KMS-11 (cell line): ENCODE measurements at regions not wholly inside any gene's neighbourhood (a gene's known extent, or its start where the extent isn't known, plus 50 kb on each side); places are given as distances from the start of the nearest gene placed in this dataset.

Experiments used
- H2AFZ ChIP-seq: fragments of 200-600 bp; sonication (generic); 2 replicates; pipeline ENCODE4 v1.6.1; 2016; ENCODE audit warnings: antibody characterized with exemption, mixed run types, low read depth
- H3K27ac ChIP-seq: fragments of 200-600 bp; sonication (generic); 2 replicates; pipeline ENCODE4 v1.6.1; 2016; ENCODE audit warnings: mild to moderate bottlenecking, mixed run types
- H3K27me3 ChIP-seq: fragments of 200-600 bp; sonication (generic); 2 replicates; pipeline ENCODE4 v1.6.1; 2017; ENCODE audit warnings: mild to moderate bottlenecking, low read depth, mixed run types, moderate library complexity; ENCODE audit not compliant: insufficient read depth
- H3K36me3 ChIP-seq: fragments of 200-600 bp; sonication (generic); 2 replicates; pipeline ENCODE4 v1.6.1; 2017; ENCODE audit warnings: mild to moderate bottlenecking, mixed run types; ENCODE audit not compliant: insufficient read depth
- H3K4me1 ChIP-seq: fragments of 200-600 bp; sonication (generic); 2 replicates; pipeline ENCODE4 v1.6.1; 2016; ENCODE audit warnings: mild to moderate bottlenecking, low read depth, mixed run types; ENCODE audit not compliant: poor library complexity, severe bottlenecking
- H3K4me2 ChIP-seq: fragments of 200-600 bp; sonication (generic); 2 replicates; pipeline ENCODE4 v1.7.0; 2016; ENCODE audit warnings: mild to moderate bottlenecking, mixed run types
- H3K4me3 ChIP-seq: fragments of 200-600 bp; sonication (generic); IDR thresholded peaks from 2 replicates; pipeline ENCODE4 v1.6.1; 2017; ENCODE audit warnings: low read depth, low read length, mixed read lengths; ENCODE audit not compliant: insufficient read depth
- H3K79me2 ChIP-seq: fragments of 200-600 bp; sonication (generic); 2 replicates; pipeline ENCODE4 v1.6.1; 2016; ENCODE audit warnings: low read depth, mixed run types; ENCODE audit not compliant: insufficient read depth
- H3K9ac ChIP-seq: fragments of 200-600 bp; sonication (generic); 2 replicates; pipeline ENCODE4 v1.6.1; 2016; ENCODE audit warnings: mild to moderate bottlenecking, mixed run types
- H4K20me1 ChIP-seq: fragments of 200-600 bp; sonication (generic); 2 replicates; pipeline ENCODE4 v1.6.1; 2016; ENCODE audit warnings: mild to moderate bottlenecking, mixed run types; ENCODE audit not compliant: insufficient read depth
- CTCF ChIP-seq: fragments of 200-600 bp; sonication (generic); conservative IDR thresholded peaks from 2 replicates; pipeline ENCODE4 v1.6.1; 2017; ENCODE audit warnings: low read depth, mild to moderate bottlenecking, antibody characterized with exemption, low read length, moderate library complexity, mixed read lengths

DNA sequence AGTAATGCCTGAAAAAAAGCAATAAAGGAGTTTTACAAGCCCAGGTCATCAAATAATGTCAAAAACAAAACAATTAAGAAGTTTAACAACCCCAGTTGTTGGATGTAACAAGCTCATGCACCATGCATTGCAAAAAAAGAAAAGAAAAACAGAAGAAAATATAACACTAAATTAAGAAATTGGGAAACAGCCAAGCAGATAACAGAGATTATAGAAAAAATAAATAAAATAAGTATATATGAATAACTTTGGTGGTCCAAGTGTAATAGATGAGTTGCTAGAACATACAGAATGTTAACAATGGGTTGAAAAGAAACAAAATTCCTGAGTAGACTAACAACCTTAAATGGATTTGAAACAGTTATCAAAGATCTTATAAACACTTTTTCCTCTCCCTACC is 573.1 kb upstream of the SOX11 start:
- Histone ChIP-seq H3K4me3 (no peak overlapping the region), H3K9ac (no peak overlapping the region), H3K4me1 (no peaks in the 10 kb centered on the region), H3K79me2 (no peaks in the 10 kb centered on the region), H3K36me3 (no peaks in the 10 kb centered on the region), H3K4me2 (no peak overlapping the region), H4K20me1 (no peaks in the 10 kb centered on the region), H3K27me3 (no peaks in the 10 kb centered on the region), H3K27ac (no peak overlapping the region), H2AFZ (no peak overlapping the region)
- no peak for TF ChIP-seq CTCF

DNA sequence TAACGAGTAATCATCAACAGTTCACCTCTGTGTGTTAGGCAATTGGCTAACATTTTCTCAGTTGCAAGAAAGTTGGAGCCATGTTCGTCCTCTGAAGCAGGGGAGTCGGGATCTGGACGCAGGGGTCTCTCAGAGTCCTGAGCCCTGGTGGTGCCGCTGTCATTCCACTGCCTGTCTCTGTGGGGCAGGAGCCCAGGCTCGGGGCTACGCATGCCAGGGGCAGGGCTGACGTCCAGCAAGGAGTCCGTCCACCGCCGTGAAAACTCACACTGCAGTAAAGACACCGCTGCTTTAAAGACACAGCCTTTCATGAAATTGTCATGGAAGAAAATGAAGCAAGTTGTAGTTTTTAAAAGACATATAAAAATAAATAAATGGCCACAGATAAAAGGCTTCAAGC is 571.1 kb upstream of the SOX11 start:
- Histone ChIP-seq H3K4me1 (no peaks in the 10 kb centered on the region), H3K27ac (no peak overlapping the region), H3K4me2 (no peak overlapping the region), H3K4me3 (no peak overlapping the region), H3K27me3 (no peaks in the 10 kb centered on the region), H2AFZ (no peak overlapping the region), H3K9ac (no peak overlapping the region), H3K79me2 (no peaks in the 10 kb centered on the region), H3K36me3 (no peaks in the 10 kb centered on the region), H4K20me1 (no peaks in the 10 kb centered on the region)
- TF ChIP-seq CTCF = no peak

GRCh38 chr2:5121642-5122041 is 570.5 kb upstream of the SOX11 start:
- TF ChIP-seq CTCF = no peak
- no peak overlapping the region for H3K4me2 ChIP-seq
- H3K9ac ChIP-seq = no peak overlapping the region
- no peaks in the 10 kb centered on the region for H3K27me3 ChIP-seq
- H3K79me2 ChIP-seq = no peaks in the 10 kb centered on the region
- no peak overlapping the region for H2AFZ ChIP-seq
- H3K4me3 ChIP-seq = no peak overlapping the region
- no peaks in the 10 kb centered on the region for H3K36me3 ChIP-seq
- H3K4me1 ChIP-seq = no peaks in the 10 kb centered on the region
- no peaks in the 10 kb centered on the region for H4K20me1 ChIP-seq
- H3K27ac ChIP-seq = no peak overlapping the region

- Histone ChIP-seq H3K4me2 (no peak overlapping the region), H3K9ac (no peak overlapping the region), H3K79me2 (no peaks in the 10 kb centered on the region), H3K4me1 (no peaks in the 10 kb centered on the region), H3K27me3 (no peaks in the 10 kb centered on the region), H3K4me3 (no peak overlapping the region), H3K36me3 (no peaks in the 10 kb centered on the region), H3K27ac (no peak overlapping the region), H4K20me1 (no peaks in the 10 kb centered on the region), H2AFZ (no peak overlapping the region)
- TF ChIP-seq CTCF = no peak
Measured at GRCh38 chr2:5123582-5124196, 568.5 kb upstream of the SOX11 start.
